Raji (cell line): ENCODE measurements at regions not wholly inside any gene's neighbourhood (a gene's known extent, or its start where the extent isn't known, plus 50 kb on each side); places are given as distances from the start of the nearest gene placed in this dataset.

Experiments used
- POLR2A ChIP-seq: IDR thresholded peaks from 2 replicates; pipeline ENCODE4 v1.6.1; 2011; ENCODE audit warnings: low read depth, low read length, control low read depth; ENCODE audit not compliant: insufficient read depth

GRCh38 chr5:126066836-126067235 is 356.4 kb upstream of the GRAMD2B start:
- no peak for TF ChIP-seq POLR2A

GRCh38 chr5:126067404-126067803 is 355.8 kb upstream of the GRAMD2B start:
- no peak for TF ChIP-seq POLR2A

DNA sequence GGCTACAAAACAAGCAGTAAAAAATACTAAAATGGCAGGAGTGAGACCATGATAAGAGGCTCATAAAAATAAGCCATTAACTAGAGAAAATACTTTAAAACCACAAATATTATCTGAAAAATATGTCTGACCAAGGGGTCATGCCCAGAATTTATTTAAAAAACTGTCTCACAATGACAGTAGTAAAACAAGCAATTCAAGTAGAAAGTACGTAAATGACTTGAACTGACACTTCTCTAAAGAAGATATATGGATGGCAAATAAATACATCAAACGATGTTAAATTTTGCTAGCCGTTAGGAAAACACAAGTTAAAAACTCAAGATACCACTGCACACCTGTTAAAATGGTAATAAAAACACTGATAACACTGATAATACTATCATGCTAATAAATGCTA is 353.9 kb upstream of the GRAMD2B start:
- TF ChIP-seq POLR2A, result no peak

DNA sequence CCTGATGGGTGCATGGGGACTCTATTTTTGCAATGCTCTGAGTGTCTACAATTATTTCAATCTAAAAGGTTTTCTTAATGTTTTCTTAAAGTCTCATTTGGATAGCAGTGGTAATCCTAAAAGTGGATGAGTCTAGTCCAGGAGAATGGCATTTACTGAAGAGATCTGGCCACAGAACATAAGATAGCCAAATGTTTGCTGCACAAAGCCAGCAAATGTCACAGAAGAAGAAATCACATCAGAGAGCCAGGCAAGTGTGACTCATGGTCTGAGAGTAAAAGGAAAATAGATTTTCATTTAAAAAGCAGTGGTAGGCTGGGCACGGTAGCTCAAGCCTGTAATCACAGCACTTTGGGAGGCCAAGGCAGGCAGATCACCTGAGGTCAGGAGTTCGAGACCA is 352.7 kb upstream of the GRAMD2B start:
- no peak for TF ChIP-seq POLR2A

DNA sequence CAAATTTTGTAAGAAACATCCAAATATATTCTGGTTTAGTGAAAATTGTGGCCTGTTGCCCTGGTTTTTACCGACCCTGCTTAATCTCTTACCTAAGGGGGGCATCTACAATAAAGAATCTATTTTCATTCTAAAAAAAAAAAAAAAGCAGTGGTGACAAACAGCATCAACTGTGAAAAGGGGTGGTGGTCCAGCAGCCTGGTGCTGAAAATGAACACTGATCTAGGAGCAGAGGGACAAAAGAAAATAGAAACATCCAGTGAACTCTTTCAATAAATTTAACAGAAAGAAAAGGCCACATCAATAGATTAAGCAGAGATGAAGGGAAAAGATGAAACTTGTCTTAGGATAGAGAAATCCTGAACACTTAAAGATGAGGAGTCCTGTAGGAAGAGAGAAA is 348.7 kb upstream of the GRAMD2B start:
- no peak for TF ChIP-seq POLR2A

- no peak for TF ChIP-seq POLR2A
Measured at GRCh38 chr5:126079266-126079665, 343.9 kb upstream of the GRAMD2B start.

- TF ChIP-seq POLR2A, result no peak
Measured at GRCh38 chr5:126081209-126081608, 342.0 kb upstream of the GRAMD2B start.

- TF ChIP-seq POLR2A, result no peak
Measured at GRCh38 chr5:126093041-126093440, 330.2 kb upstream of the GRAMD2B start.

DNA sequence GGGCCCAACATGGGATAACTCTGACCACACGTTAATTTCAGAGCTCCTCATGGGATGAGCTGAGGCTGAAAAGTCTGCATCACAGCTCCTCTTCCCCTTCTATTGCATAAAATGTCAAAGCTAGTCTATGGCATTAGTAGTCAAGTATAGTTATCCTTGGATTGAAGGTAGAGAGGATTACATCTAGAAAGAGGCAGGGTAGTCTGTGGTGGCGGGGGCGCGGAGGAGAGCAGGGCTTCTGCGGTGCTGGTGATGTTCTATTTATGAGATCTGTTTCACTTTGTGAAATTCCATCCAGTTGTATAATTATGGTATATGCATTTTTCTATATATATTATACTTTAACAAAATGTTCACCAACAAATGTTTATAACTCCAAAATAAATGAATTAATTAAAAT is 329.5 kb upstream of the GRAMD2B start:
- no peak for TF ChIP-seq POLR2A

DNA sequence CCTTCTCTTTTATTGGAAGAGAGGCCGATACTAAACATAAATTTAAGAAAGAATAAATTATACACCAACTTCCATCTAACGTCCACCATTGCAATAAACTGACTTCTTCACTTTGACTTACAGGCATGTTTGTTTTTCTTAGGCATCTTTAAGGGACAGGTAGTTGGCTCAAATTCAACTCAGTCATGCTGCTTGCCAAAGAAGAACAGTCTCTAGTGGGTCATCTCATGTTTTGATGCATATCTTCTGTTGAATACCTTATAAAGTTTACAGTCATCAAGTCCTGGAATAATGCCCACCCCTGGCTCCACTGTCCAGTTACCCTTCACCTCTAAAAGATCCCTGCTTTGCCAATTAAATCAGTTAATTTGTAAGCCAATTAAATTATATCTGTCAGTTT is 328.2 kb upstream of the GRAMD2B start:
- no peak for TF ChIP-seq POLR2A

- no peak for TF ChIP-seq POLR2A
Measured at GRCh38 chr5:126096442-126097006, 326.7 kb upstream of the GRAMD2B start.

GRCh38 chr5:126097876-126098275 is 325.3 kb upstream of the GRAMD2B start:
- TF ChIP-seq POLR2A, result no peak

DNA sequence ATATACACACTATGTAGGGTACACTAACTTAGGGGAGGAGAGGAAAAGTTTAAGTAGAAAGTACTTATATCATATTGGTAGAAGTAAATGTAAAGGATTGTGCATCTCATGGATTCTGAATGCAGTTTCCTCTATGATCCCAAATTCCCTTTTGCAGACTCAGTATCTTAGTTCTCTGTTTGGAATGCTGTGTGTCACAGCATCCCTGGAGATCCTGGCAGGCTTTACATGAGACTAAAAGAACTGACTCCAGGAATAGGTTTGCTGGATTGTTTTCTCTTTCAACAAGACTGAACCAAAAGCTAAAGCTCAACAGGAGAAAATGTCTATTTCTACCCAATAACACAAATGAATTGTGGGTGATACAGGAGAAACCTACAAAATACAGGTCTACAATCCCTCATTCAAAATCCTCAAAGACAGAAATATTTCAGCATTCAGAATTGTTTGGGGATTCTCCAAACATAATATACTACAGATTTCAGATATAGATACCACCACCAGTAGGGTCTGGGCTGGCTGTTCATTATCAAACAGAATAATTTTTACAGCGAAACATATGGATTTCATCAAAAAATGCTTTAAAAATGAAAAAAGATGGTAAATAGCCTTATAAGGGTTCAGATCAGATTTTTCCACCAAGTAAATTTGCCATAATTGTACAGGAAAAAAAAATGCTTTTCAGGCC is 324.7 kb upstream of the GRAMD2B start:
- no peak for TF ChIP-seq POLR2A

- no peak for TF ChIP-seq POLR2A
Measured at GRCh38 chr5:126099077-126099476, 324.1 kb upstream of the GRAMD2B start.

DNA sequence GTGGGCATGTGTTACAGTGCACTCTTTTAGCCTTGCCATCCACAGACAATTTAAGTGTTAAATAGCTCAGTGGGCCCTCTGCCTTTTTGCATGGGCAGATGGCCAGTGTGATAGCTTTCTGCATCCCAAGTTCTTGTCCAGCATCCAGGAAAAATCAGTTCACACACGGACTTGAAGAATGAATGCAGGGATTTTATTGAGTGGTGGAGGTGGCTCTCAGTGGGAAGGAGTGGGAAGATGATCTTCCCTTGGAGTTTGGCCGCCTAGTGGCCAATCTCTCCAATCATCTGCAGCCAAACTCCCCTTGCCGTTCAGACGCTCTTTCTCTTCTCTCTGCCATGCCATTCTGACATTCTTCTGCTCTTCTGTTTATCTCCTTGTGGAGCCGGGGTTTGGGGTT is 322.4 kb upstream of the GRAMD2B start:
- TF ChIP-seq POLR2A, result no peak

DNA sequence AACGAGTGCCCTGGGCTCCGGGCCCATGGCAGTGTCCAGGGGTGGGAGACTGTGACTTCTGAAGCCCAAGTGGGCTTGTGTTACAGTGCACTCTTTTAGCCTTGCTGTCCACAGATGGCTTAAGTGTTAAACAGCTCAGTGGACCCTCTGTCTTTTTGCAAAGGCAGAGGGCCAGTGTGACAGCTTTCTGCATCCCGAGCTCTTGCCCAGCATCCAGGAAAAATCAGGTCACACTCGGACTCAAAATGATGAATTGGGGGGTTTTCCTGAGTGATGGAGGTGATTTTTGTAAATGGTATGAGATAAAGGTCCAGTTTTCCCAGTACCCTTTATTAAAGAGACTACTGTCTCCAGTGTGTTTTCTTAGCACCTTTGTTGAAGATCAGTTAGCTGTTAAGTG is 321.3 kb upstream of the GRAMD2B start:
- no peak for TF ChIP-seq POLR2A

DNA sequence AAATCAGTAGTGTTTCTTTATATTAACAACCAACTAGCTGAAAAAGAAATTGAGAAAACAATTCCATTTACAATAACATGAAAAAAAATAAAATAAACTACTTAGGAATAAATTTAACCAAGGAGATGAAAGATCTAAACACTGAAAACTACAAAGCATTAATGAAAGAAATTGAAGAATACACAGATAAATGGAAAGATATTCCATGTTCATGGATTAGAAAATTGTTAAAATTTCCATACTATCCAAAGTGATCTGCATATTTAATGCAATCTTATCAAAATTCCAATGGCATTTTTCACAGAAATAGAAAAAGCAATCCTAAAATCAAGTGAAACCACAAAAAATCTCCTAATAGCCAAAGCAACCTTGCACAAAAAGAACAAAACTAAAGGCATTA is 320.2 kb upstream of the GRAMD2B start:
- TF ChIP-seq POLR2A, result no peak
